Stimulated activated CD4-positive, alpha-beta T cell treated with anti-CD3 and anti-CD28 coated beads, Interleukin-12 subunit alpha, Interleukin-12 subunit beta, amount 100 ng/mL, for 48 hours (primary cell): ENCODE measurements at regions not wholly inside any gene's neighbourhood (a gene's known extent, or its start where the extent isn't known, plus 50 kb on each side); places are given as distances from the start of the nearest gene placed in this dataset.

Experiments used
- DNase-seq, 3 donors: peaks; one replicate each; pipeline ENCODE4 v3.0.0-alpha.2; 2020; ENCODE audit warnings: low read depth in 2 of 3, low spot score in 1 of 3

DNA sequence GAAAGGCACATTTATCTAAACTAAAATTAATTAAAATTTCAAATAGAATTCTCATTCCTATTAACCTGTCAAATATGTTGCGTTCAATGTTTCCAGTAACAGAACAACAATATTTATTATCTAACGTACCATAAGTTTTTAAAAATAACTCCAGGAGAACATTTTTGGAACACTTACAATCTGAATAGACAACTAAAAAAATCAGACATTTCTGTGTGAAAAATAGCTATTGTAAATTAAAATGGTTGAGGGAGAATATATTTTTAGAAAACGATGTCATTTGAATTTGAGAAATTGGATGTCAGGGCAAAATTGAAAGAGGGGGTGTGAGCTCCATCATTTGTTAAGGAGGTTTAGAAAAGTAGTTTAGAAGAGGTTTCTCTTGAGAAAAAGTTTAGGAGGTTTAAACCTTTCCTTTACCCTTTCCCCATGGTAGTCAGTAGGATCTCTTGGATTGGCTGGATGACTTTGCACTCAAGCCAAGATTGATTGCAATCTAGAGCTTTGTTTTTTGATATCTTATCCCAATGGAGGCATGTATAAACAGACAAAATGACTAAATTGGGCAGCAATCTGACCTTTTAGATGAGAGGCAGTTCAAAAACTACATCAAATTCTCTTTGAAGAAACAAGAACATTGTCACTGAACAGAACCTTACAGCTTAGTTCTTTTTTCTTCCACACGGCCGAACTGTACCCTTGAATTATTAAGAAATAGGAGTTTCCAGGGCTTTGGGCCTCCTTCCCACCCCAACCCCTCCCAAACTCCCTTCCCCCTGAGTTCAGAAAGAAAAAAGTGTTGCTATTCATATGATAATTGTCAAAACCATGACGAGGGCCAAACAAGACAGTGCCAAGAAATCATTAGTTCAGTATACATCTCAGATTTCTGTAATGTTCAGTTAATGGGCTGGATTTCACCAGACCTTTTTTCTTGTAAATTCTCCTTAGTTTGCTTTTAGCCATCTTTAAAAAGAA is 79.7 kb upstream of the CDIN1 start:
- no peak for DNase-seq

DNA sequence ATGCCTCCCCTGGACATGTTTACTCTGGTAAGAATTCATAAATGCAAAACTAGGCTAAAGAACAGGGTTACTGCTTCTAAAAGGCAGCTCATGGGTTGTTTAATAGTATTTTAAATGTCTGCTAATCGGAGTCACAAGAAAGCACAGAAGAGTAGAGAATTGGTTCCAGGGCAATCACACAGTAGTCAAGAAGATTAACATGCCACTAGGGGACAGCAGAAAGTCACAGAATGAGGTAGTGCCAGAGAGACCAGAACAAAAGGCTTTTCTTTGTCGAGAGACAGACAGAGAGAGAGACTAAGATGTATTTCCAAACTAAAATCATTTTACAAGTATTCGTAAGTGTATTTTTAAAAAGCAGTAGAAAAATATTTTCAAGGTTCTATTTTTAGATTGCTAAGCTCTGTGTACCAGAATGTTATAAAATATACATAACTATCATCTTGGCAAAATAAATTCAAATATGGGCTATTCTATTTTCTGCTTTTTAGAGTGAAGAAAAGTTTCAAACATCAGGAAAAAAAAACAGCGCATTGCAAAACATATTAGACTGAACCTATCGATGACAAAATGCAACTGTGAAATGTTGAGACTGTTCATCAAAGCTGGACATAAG is 78.3 kb upstream of the CDIN1 start:
- no peak for DNase-seq

DNA sequence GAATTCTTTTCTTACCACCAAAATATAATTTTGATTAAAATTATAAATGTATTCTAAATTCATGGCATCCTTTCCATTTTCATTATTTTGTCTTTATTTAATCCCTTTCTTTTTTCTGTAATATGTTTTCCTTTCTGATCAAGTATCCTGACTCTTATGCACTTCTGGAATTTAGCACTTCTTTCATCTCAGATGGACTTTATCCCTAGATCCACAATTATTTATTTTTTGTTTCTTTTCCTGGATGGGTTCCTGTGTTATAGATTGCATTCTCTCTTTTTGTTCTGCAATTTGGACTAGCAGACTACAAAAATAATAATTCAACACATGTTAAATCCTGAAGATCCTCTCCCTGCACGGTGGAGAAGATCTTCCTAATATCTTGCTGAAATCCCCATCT is 76.9 kb upstream of the CDIN1 start:
- DNase-seq = no peak

DNA sequence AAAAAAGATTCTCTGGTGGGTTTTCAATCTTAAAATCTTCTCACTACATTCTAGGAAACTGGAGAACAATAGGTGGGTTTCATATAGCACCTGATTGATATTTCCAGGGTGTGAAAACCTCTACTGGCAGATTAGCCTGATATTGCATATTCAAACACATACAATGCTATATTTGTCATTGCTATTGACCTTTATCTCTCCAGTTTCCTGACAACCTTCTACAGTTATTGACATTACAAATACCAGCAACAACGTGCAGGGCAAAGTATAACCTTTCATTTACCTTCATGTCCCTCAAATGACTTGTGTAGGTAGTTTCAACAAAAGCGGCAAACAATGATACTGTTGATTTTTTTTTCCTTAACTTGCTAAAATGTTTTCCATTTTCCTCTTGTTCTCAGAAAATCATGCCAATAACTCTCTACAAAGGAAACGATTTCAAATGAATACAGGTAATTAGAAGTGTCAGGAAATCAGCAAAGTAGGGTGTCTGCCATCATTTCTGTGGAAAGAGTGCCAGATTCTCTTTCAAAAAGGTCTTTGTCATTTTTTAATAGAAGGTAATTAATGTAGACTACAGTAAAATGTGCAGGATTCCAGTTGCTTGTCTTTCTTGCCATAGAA is 72.6 kb upstream of the CDIN1 start:
- no peak for DNase-seq

- DNase-seq = no peak
Measured at GRCh38 chr15:36507458-36507857, 72.0 kb upstream of the CDIN1 start.

DNA sequence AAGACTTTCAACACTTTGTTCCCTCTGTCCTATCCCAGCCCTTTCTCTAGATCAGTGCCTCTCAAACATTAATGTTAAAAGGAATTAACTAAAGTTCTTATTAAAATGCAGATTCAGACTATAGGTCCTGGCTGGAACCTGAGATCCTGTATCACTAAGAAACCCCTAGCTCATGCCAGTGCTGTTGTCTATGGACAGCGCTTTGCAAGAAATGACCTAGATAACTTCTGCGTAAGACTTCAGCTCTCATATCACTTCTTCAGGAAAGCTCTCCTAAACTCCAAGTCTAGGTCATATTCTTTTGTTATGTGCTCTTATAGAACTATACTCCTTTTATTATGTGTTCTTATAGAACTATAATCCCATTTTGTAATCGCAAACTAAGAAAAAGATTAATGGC is 67.8 kb upstream of the CDIN1 start:
- DNase-seq = no peak

DNA sequence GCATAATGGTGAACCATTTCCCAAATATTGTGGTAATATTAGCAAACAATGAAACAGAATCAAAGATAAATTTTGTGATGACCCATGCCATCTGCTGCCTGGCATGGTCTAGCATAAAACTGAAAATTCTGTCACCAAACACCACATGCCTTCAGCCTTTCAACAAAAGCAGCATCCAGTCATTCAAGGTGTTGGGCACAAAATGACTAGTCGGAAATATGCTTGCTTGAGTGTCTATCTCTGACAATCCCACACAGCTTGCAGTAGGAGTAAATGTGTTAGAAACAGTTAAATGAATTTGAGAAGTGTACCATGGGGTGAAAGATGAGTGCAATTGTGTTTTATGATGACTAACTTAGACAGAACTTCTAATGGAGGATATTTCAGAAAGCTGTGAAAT is 61.7 kb upstream of the CDIN1 start:
- DNase-seq = no peak

DNA sequence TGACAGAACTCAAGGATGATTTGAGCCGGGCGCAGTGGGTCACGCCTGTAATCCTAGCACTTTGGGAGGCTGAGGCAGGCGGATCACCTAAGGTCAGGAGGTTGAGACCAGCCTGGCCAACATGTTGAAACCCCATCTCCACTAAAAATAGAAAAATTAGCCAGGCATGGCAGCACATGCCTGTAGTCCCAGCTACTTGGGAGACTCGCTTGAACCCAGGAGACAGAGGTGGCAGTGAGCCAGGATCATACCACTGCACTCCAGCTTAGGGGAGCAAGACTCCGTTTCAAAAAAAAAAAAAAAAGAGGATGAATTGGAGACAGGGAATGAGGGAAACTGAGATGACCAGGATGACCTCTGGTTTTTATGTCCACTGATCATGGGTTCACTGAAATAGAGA is 60.4 kb upstream of the CDIN1 start:
- no peak for DNase-seq

- no peak for DNase-seq
Measured at GRCh38 chr15:36525430-36525829, 54.0 kb upstream of the CDIN1 start.

GRCh38 chr15:36527235-36528162 is 51.9 kb upstream of the CDIN1 start:
- DNase-seq = no peak

GRCh38 chr15:36529296-36530011 is 50.0 kb upstream of the CDIN1 start:
- DNase-seq = no peak
